Testis (tissue), 2 donors: ENCODE measurements at regions not wholly inside any gene's neighbourhood (a gene's known extent, or its start where the extent isn't known, plus 50 kb on each side); places are given as distances from the start of the nearest gene placed in this dataset.

Experiments
- DNase-seq: peaks from one replicate; pipeline ENCODE4 v3.0.0-alpha.2; 2019
- H3K27ac ChIP-seq, 2 donors: fragments of 200-600 bp; sonication (generic); one replicate each; pipeline ENCODE4 v1.5.1; 2019
- H3K27me3 ChIP-seq: fragments of 200-600 bp; sonication (generic); one replicate; pipeline ENCODE4 v1.5.1; 2019
- H3K36me3 ChIP-seq: fragments of 200-600 bp; sonication (generic); one replicate; pipeline ENCODE4 v1.5.1; 2017; ENCODE audit warnings: low read depth; ENCODE audit errors: missing control alignments
- H3K4me1 ChIP-seq: fragments of 200-600 bp; sonication (generic); one replicate; pipeline ENCODE4 v1.5.1; 2019
- H3K4me3 ChIP-seq, 2 donors: fragments of 200-600 bp; sonication (generic); one replicate each; pipeline ENCODE4 v1.5.1; 2017 to 2019
- H3K9me3 ChIP-seq: fragments of 200-600 bp; sonication (generic); one replicate; pipeline ENCODE4 v1.5.1; 2017
- POLR2A ChIP-seq: fragments of 450-650 bp; IDR thresholded peaks from one replicate; pipeline ENCODE4 v1.6.1; 2017; ENCODE audit warnings: antibody characterized with exemption, mild to moderate bottlenecking, moderate library complexity
- WGBS, 2 donors: methylation state at CpG; one replicate each; pipeline ENCODE4 v1.1.5; 2018; 5-methylcytosine and 5-hydroxymethylcytosine counted together
- intact Hi-C: fragments of 100-400 bp; cut with DNase I; formaldehyde crosslinking; loops from one replicate; pipeline ENCODE4 v1.15.1; 2023; ENCODE audit warnings: low total_unique reads
- TF ChIP-seq, protein P1 (sequence below), 3 experiments: fragments of 450-650 bp in 2 of 3; fragments of 200-600 bp in 1 of 3; sonication (generic) in 1 of 3; IDR thresholded peaks; one replicate each; pipeline ENCODE4 v1.5.1; 2016 to 2019; ENCODE audit warnings: antibody characterized with exemption in 3 of 3, mild to moderate bottlenecking in 2 of 3, moderate library complexity in 1 of 3

DNA sequence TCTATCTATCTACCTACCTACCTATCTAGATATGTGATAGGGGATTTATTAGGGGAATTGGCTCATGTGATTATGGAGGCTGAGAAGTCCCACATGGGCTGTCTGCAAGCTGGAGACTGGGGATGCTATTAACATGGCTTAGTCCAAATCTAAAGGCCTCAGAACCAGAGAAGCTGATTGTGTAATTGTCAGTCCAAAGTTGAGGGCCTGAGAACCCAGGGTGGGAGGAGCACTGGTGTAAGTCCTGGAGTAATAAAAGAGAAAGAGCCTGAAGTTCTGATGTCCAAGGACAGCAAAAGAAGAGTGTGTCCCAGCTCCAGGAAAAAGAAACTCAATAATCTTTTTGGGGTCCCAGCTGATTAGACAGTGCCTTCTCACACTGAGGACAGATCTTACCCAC, 98.5 kb upstream of the SEL1L start:
- Histone ChIP-seq H3K27me3 (no peaks in the 10 kb centered on the region), H3K4me1 (no peaks in the 10 kb centered on the region), H3K9me3 (no peaks in the 10 kb centered on the region), H3K36me3 (no peaks in the 10 kb centered on the region), H3K4me3 (no peak overlapping the region), H3K27ac (no peak overlapping the region)
- DNase-seq: no peak
- TF ChIP-seq, protein P1, sequence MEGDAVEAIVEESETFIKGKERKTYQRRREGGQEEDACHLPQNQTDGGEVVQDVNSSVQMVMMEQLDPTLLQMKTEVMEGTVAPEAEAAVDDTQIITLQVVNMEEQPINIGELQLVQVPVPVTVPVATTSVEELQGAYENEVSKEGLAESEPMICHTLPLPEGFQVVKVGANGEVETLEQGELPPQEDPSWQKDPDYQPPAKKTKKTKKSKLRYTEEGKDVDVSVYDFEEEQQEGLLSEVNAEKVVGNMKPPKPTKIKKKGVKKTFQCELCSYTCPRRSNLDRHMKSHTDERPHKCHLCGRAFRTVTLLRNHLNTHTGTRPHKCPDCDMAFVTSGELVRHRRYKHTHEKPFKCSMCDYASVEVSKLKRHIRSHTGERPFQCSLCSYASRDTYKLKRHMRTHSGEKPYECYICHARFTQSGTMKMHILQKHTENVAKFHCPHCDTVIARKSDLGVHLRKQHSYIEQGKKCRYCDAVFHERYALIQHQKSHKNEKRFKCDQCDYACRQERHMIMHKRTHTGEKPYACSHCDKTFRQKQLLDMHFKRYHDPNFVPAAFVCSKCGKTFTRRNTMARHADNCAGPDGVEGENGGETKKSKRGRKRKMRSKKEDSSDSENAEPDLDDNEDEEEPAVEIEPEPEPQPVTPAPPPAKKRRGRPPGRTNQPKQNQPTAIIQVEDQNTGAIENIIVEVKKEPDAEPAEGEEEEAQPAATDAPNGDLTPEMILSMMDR (IDR thresholded peaks at IDR 0.05): no peak
- TF ChIP-seq POLR2A: no peak
- intact Hi-C loops: no loop called here

GRCh38 chr14:81633496-81633895, 99.8 kb upstream of the SEL1L start:
- Histone ChIP-seq H3K9me3 (no peaks in the 10 kb centered on the region), H3K4me3 (no peak overlapping the region), H3K27ac (no peak overlapping the region), H3K4me1 (no peaks in the 10 kb centered on the region), H3K36me3 (no peaks in the 10 kb centered on the region), H3K27me3 (no peaks in the 10 kb centered on the region)
- intact Hi-C loops: no loop called here
- DNase-seq: no peak
- TF ChIP-seq POLR2A: no peak
- TF ChIP-seq, protein P1 (IDR thresholded peaks at IDR 0.05): no peak

GRCh38 chr14:81637639-81638038, 104.0 kb upstream of the SEL1L start:
- intact Hi-C loops: no loop called here
- TF ChIP-seq, protein P1 (IDR thresholded peaks at IDR 0.05): no peak
- TF ChIP-seq POLR2A: no peak
- Histone ChIP-seq H3K4me3 (no peak overlapping the region), H3K9me3 (no peaks in the 10 kb centered on the region), H3K4me1 (no peaks in the 10 kb centered on the region), H3K27ac (no peak overlapping the region), H3K36me3 (no peaks in the 10 kb centered on the region), H3K27me3 (no peaks in the 10 kb centered on the region)
- DNase-seq: no peak
- 33 to 64% methylated on average over 1 of the region's 1 CpG for WGBS, 2 donors

- DNase-seq: no peak
- H3K9me3 ChIP-seq: no peaks in the 10 kb centered on the region
- no peak overlapping the region for H3K27ac ChIP-seq
- no peak for TF ChIP-seq POLR2A
- TF ChIP-seq, protein P1 (IDR thresholded peaks at IDR 0.05): no peak
- H3K27me3 ChIP-seq: no peaks in the 10 kb centered on the region
- no peak overlapping the region for H3K4me3 ChIP-seq
- H3K36me3 ChIP-seq: no peaks in the 10 kb centered on the region
- intact Hi-C loops: no loop called here
- WGBS, 2 donors: 60 to 68% methylated on average over 3 of the region's 3 CpGs
- H3K4me1 ChIP-seq: no peaks in the 10 kb centered on the region
Observed at GRCh38 chr14:81638656-81639280, 105.1 kb upstream of the SEL1L start.

DNA sequence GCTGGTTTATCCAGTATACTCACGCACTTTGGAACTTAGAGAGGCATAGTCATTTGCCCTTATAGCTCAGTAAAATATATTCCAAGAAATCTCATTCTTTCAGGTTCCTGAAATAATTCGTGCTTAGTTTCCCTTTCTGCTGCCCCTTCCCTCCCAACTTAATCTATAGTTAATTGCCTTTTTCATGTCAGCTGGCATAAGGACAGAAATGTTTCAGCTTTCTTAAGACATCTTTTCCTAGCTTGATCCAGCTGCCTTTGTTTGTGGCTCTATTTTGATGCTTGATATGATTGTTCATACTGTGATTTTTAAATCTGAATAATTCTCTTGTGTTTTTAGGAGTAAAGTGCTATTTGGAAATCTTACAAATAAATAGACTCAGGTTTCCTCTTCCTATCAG, 120.0 kb upstream of the SEL1L start:
- WGBS, 2 donors: 75 to 77% methylated on average over 2 of the region's 2 CpGs
- H3K27me3 ChIP-seq: no peaks in the 10 kb centered on the region
- H3K9me3 ChIP-seq: no peaks in the 10 kb centered on the region
- intact Hi-C loops: no loop called here
- no peaks in the 10 kb centered on the region for H3K36me3 ChIP-seq
- TF ChIP-seq, protein P1 (IDR thresholded peaks at IDR 0.05): no peak
- TF ChIP-seq POLR2A: no peak
- H3K4me3 ChIP-seq: no peak overlapping the region
- H3K27ac ChIP-seq: no peak overlapping the region
- no peak for DNase-seq
- no peaks in the 10 kb centered on the region for H3K4me1 ChIP-seq
